Thyroid gland (tissue), 4 donors: ENCODE measurements at regions not wholly inside any gene's neighbourhood (a gene's known extent, or its start where the extent isn't known, plus 50 kb on each side); places are given as distances from the start of the nearest gene placed in this dataset.

Source experiments
- DNase-seq, 2 donors: peaks; one replicate each; pipeline ENCODE4 v3.0.0-alpha.2; 2019
- H3K27ac ChIP-seq, 3 donors: fragments of 200-600 bp; sonication (generic); 1 replicate in 2 of 3; 2 replicates in 1 of 3; pipeline ENCODE4 v1.5.1; 2016 to 2019; ENCODE audit warnings: mild to moderate bottlenecking in 1 of 3, moderate library complexity in 1 of 3
- H3K27me3 ChIP-seq: fragments of 200-600 bp; sonication (generic); one replicate; pipeline ENCODE4 v1.5.1; 2019
- H3K36me3 ChIP-seq, 2 donors: fragments of 200-600 bp; sonication (generic); one replicate each; pipeline ENCODE4 v1.5.1; 2016 to 2019
- H3K4me1 ChIP-seq, 2 donors: fragments of 200-600 bp; sonication (generic); one replicate each; pipeline ENCODE4 v1.5.1; 2017 to 2019
- H3K4me3 ChIP-seq, 3 donors: fragments of 200-600 bp; sonication (generic); replicated peaks in 1 of 3; 1 replicate in 2 of 3; 2 replicates in 1 of 3; pipeline ENCODE4 v1.5.1; 2016; ENCODE audit warnings: mild to moderate bottlenecking in 1 of 3
- H3K9me3 ChIP-seq: fragments of 200-600 bp; sonication (generic); one replicate; pipeline ENCODE4 v1.5.1; 2017
- CTCF ChIP-seq, 6 experiments: fragments of 200-600 bp in 3 of 6; fragments of 450-650 bp in 3 of 6; sonication (generic) in 3 of 6; IDR thresholded peaks; one replicate each; pipeline ENCODE4 v1.5.1; 2016 to 2019; ENCODE audit warnings: antibody characterized with exemption in 6 of 6, mild to moderate bottlenecking in 2 of 6, inconsistent platforms in 1 of 6, moderate library complexity in 1 of 6
- POLR2A ChIP-seq, 2 donors: fragments of 450-650 bp; IDR thresholded peaks; one replicate each; pipeline ENCODE4 v1.6.1; 2017; ENCODE audit warnings: antibody characterized with exemption in 2 of 2, mild to moderate bottlenecking in 2 of 2, moderate library complexity in 1 of 2
- WGBS, 2 donors: methylation state at CpG; one replicate each; pipeline ENCODE4 v1.1.5; 2017; 5-methylcytosine and 5-hydroxymethylcytosine counted together
- intact Hi-C: fragments of 100-400 bp; cut with DNase I; formaldehyde crosslinking; loops from one replicate; pipeline ENCODE4 v1.15.1; 2023

GRCh38 chr2:236717120-236717519 is 147.5 kb downstream of the ACKR3 start:
- Histone ChIP-seq H3K27ac (no peak overlapping the region), H3K4me1 (peaks cover 46 to 50% of the 10 kb centered on the region in 2 donors), H3K9me3 (no peaks in the 10 kb centered on the region), H3K4me3 (no peak overlapping the region), H3K36me3 (no peaks in the 10 kb centered on the region), H3K27me3 (no peaks in the 10 kb centered on the region)
- intact Hi-C loops, result no loop called here
- 94 to 99% methylated on average over 3 of the region's 3 CpGs for WGBS, 2 donors
- no peak for DNase-seq
- no peak for TF ChIP-seq CTCF (IDR thresholded peaks at IDR 0.05)
- no peak for TF ChIP-seq POLR2A (IDR thresholded peaks at IDR 0.05)

- Histone ChIP-seq H3K27ac (no peak overlapping the region), H3K27me3 (no peaks in the 10 kb centered on the region), H3K4me1 (peaks cover 42 to 47% of the 10 kb centered on the region in 2 donors), H3K9me3 (no peaks in the 10 kb centered on the region), H3K4me3 (no peak overlapping the region), H3K36me3 (no peaks in the 10 kb centered on the region)
- 77 to 79% methylated on average over 6 of the region's 6 CpGs for WGBS, 2 donors
- no peak for DNase-seq
- TF ChIP-seq CTCF (IDR thresholded peaks at IDR 0.05), result no peak
- TF ChIP-seq POLR2A (IDR thresholded peaks at IDR 0.05), result no peak
- intact Hi-C loops, result no loop called here
Measured at GRCh38 chr2:236717729-236718128, 148.1 kb downstream of the ACKR3 start.

GRCh38 chr2:236718207-236718992 is 148.8 kb downstream of the ACKR3 start:
- H3K27me3 ChIP-seq, result no peaks in the 10 kb centered on the region
- intact Hi-C loops, result no loop called here
- no peak overlapping the region for H3K27ac ChIP-seq
- 90 to 92% methylated on average over 18 of the region's 18 CpGs for WGBS, 2 donors
- no peaks in the 10 kb centered on the region for H3K9me3 ChIP-seq
- no peak for TF ChIP-seq POLR2A (IDR thresholded peaks at IDR 0.05)
- no peak for TF ChIP-seq CTCF (IDR thresholded peaks at IDR 0.05)
- no peak overlapping the region for H3K4me3 ChIP-seq
- no peaks in the 10 kb centered on the region for H3K36me3 ChIP-seq
- peaks cover 35 to 40% of the 10 kb centered on the region in 2 donors for H3K4me1 ChIP-seq
- DNase-seq, result no peak

GRCh38 chr2:236719192-236719635 is 149.6 kb downstream of the ACKR3 start:
- 84 to 92% methylated on average over 6 to 9 of the region's 9 CpGs for WGBS, 2 donors
- H3K4me1 ChIP-seq, result peaks cover 27 to 32% of the 10 kb centered on the region in 2 donors
- no peak overlapping the region for H3K4me3 ChIP-seq
- no peaks in the 10 kb centered on the region for H3K27me3 ChIP-seq
- H3K36me3 ChIP-seq, result no peaks in the 10 kb centered on the region
- no peak for TF ChIP-seq CTCF (IDR thresholded peaks at IDR 0.05)
- TF ChIP-seq POLR2A (IDR thresholded peaks at IDR 0.05), result no peak
- intact Hi-C loops, result no loop called here
- H3K9me3 ChIP-seq, result no peaks in the 10 kb centered on the region
- no peak overlapping the region for H3K27ac ChIP-seq
- no peak for DNase-seq

GRCh38 chr2:236720974-236721540 is 151.4 kb downstream of the ACKR3 start:
- no peak for TF ChIP-seq POLR2A (IDR thresholded peaks at IDR 0.05)
- TF ChIP-seq CTCF (IDR thresholded peaks at IDR 0.05), result no peak
- peak overlapping the region; percentile 64 to 74 (median 66) for H3K27ac ChIP-seq
- no peaks in the 10 kb centered on the region for H3K36me3 ChIP-seq
- WGBS, 2 donors, result 44 to 52% methylated on average over 15 of the region's 15 CpGs
- no peaks in the 10 kb centered on the region for H3K9me3 ChIP-seq
- no peaks in the 10 kb centered on the region for H3K27me3 ChIP-seq
- intact Hi-C loops, result no loop called here
- H3K4me3 ChIP-seq, result no peak overlapping the region
- peaks cover 16 to 18% of the 10 kb centered on the region in 2 donors for H3K4me1 ChIP-seq
- peak; percentile 87 for DNase-seq
